H9 (cell line): ENCODE measurements at regions not wholly inside any gene's neighbourhood (a gene's known extent, or its start where the extent isn't known, plus 50 kb on each side); places are given as distances from the start of the nearest gene placed in this dataset.

Experiments
- DNase-seq: peaks from one replicate; pipeline ENCODE4 v3.0.0-alpha.2; 2017
- H2AFZ ChIP-seq: one replicate; pipeline ENCODE4 v1.6.1; 2013; ENCODE audit warnings: mild to moderate bottlenecking, low read length, control low read depth, moderate library complexity
- H2AK5ac ChIP-seq: 2 replicates; pipeline ENCODE4 v1.6.1; 2013; ENCODE audit warnings: low read length, control low read depth, mixed read lengths; ENCODE audit not compliant: insufficient read length
- H2BK120ac ChIP-seq: one replicate; pipeline ENCODE4 v1.6.1; 2013; ENCODE audit warnings: low read depth, mild to moderate bottlenecking, low read length, control low read depth, inconsistent platforms; ENCODE audit not compliant: poor library complexity, severe bottlenecking
- H2BK12ac ChIP-seq: 2 replicates; pipeline ENCODE4 v1.6.1; 2013; ENCODE audit warnings: low read length, control low read depth, mixed read lengths, low read depth; ENCODE audit not compliant: insufficient read length
- H2BK15ac ChIP-seq: 2 replicates; pipeline ENCODE4 v1.6.1; 2013; ENCODE audit warnings: low read depth, low read length, control low read depth
- H2BK20ac ChIP-seq: one replicate; pipeline ENCODE4 v1.6.1; 2013; ENCODE audit warnings: low read depth, mild to moderate bottlenecking, low read length, control low read depth, inconsistent platforms; ENCODE audit not compliant: poor library complexity, severe bottlenecking
- H2BK5ac ChIP-seq: 2 replicates; pipeline ENCODE4 v1.6.1; 2013; ENCODE audit warnings: low read length, control low read depth, mixed read lengths; ENCODE audit not compliant: insufficient read length
- H3K14ac ChIP-seq: 2 replicates; pipeline ENCODE4 v1.6.1; 2013; ENCODE audit warnings: low read length, control low read depth; ENCODE audit not compliant: insufficient read depth
- H3K18ac ChIP-seq: 2 replicates; pipeline ENCODE4 v1.6.1; 2013; ENCODE audit warnings: low read depth, mild to moderate bottlenecking, mixed read lengths, low read length, control low read depth; ENCODE audit not compliant: insufficient read length
- H3K23ac ChIP-seq: 2 replicates; pipeline ENCODE4 v1.6.1; 2013; ENCODE audit warnings: low read length, control low read depth, mixed read lengths, low read depth; ENCODE audit not compliant: insufficient read length
- H3K23me2 ChIP-seq: 2 replicates; pipeline ENCODE4 v1.6.1; 2013; ENCODE audit warnings: low read depth, mild to moderate bottlenecking, mixed read lengths, low read length, control low read depth; ENCODE audit not compliant: insufficient read length, poor library complexity, severe bottlenecking
- H3K27ac ChIP-seq: 2 replicates; pipeline ENCODE4 v1.5.1; 2013; ENCODE audit warnings: low read length, control low read depth, mixed read lengths, low read depth; ENCODE audit not compliant: insufficient read length
- H3K27me3 ChIP-seq: 2 replicates; pipeline ENCODE4 v1.6.1; 2013; ENCODE audit warnings: low read length, control low read depth, inconsistent platforms; ENCODE audit not compliant: insufficient read depth
- H3K4ac ChIP-seq: 2 replicates; pipeline ENCODE4 v1.6.1; 2013; ENCODE audit warnings: low read depth, mild to moderate bottlenecking, control low read depth, inconsistent platforms, low read length, moderate library complexity
- H3K4me1 ChIP-seq: 2 replicates; pipeline ENCODE4 v1.6.1; 2013; ENCODE audit warnings: low read length, control low read depth, inconsistent platforms; ENCODE audit not compliant: insufficient read depth
- H3K4me2 ChIP-seq: 2 replicates; pipeline ENCODE4 v1.6.1; 2013; ENCODE audit warnings: low read length, control low read depth, mixed read lengths; ENCODE audit not compliant: insufficient read length, insufficient read depth
- H3K56ac ChIP-seq: 2 replicates; pipeline ENCODE4 v1.6.1; 2013; ENCODE audit warnings: low read depth, mild to moderate bottlenecking, mixed read lengths, low read length, control low read depth; ENCODE audit not compliant: insufficient read length
- H3K79me1 ChIP-seq: 2 replicates; pipeline ENCODE4 v1.6.1; 2013; ENCODE audit warnings: low read depth, mild to moderate bottlenecking, moderate library complexity, low read length, control low read depth, inconsistent platforms; ENCODE audit not compliant: insufficient read depth, poor library complexity, severe bottlenecking
- H3K79me2 ChIP-seq: 2 replicates; pipeline ENCODE4 v1.6.1; 2013; ENCODE audit warnings: low read length, control low read depth, inconsistent platforms; ENCODE audit not compliant: insufficient read depth
- H3K9ac ChIP-seq: 2 replicates; pipeline ENCODE4 v1.6.1; 2013; ENCODE audit warnings: low read length, control low read depth, mixed read lengths; ENCODE audit not compliant: insufficient read length; ENCODE audit errors: extremely low read depth
- H3K9me3 ChIP-seq: one replicate; pipeline ENCODE4 v1.6.1; 2013; ENCODE audit warnings: low read depth, low read length, inconsistent platforms; ENCODE audit not compliant: control insufficient read depth
- H3T11ph ChIP-seq: one replicate; pipeline ENCODE4 v1.6.1; 2013; ENCODE audit warnings: mild to moderate bottlenecking, low read length, control low read depth, inconsistent platforms
- H4K20me1 ChIP-seq: one replicate; pipeline ENCODE4 v1.6.1; 2013; ENCODE audit not compliant: control insufficient read depth, insufficient read length, insufficient read depth
- H4K5ac ChIP-seq: 2 replicates; pipeline ENCODE4 v1.6.1; 2013; ENCODE audit warnings: low read depth, mild to moderate bottlenecking, mixed read lengths, low read length, control low read depth; ENCODE audit not compliant: insufficient read length
- H4K8ac ChIP-seq: replicated peaks from 2 replicates; pipeline ENCODE4 v1.6.1; 2013; ENCODE audit warnings: low read length, control low read depth, mixed read lengths, low read depth; ENCODE audit not compliant: insufficient read length
- H4K91ac ChIP-seq: 2 replicates; pipeline ENCODE4 v1.6.1; 2013; ENCODE audit warnings: low read depth, mild to moderate bottlenecking, moderate library complexity, mixed read lengths, low read length, control low read depth; ENCODE audit not compliant: insufficient read length
- H3K27ac Mint-ChIP-seq, 3 experiments: 2 replicates in 2 of 3; 3 replicates in 1 of 3; pipeline ENCODE4 v1.8.0; 2020 to 2021; ENCODE audit warnings: mixed read lengths in 3 of 3, mild to moderate bottlenecking in 1 of 3, moderate library complexity in 1 of 3
- H3K27me3 Mint-ChIP-seq: 2 replicates; pipeline ENCODE4 v1.8.0; 2021; ENCODE audit warnings: low read depth, mild to moderate bottlenecking, moderate library complexity, mixed read lengths
- H3K36me3 Mint-ChIP-seq, 3 experiments: 2 replicates in 2 of 3; 3 replicates in 1 of 3; pipeline ENCODE4 v1.8.0; 2020 to 2021; ENCODE audit warnings: low read depth in 3 of 3, mixed read lengths in 3 of 3; ENCODE audit not compliant: insufficient read depth in 1 of 3
- H3K4me1 Mint-ChIP-seq, 2 experiments: 2 replicates each; pipeline ENCODE4 v1.8.0; 2020; ENCODE audit warnings: mixed read lengths in 2 of 2
- H3K4me3 Mint-ChIP-seq, 2 experiments: 2 replicates in 1 of 2; 3 replicates in 1 of 2; pipeline ENCODE4 v1.8.0; 2020 to 2021; ENCODE audit warnings: mild to moderate bottlenecking in 2 of 2, mixed read lengths in 2 of 2, moderate library complexity in 1 of 2
- H3K9me3 Mint-ChIP-seq, 2 experiments: 2 replicates in 1 of 2; 3 replicates in 1 of 2; pipeline ENCODE4 v1.8.0; 2020; ENCODE audit warnings: mild to moderate bottlenecking in 2 of 2, mixed read lengths in 2 of 2, moderate library complexity in 1 of 2
- CTCF ChIP-seq: fragments of 200-600 bp; sonication (generic); conservative IDR thresholded peaks from 3 replicates; pipeline ENCODE4 v1.8.0; 2021; ENCODE audit warnings: antibody characterized with exemption, mild to moderate bottlenecking
- WGBS: extraction: QIAGEN DNeasy Blood & Tissue Kit; methylation state at CpG from one replicate; pipeline ENCODE4 v1.1.7; 2013; ENCODE audit warnings: missing lambda C conversion rate, low lambda C conversion rate, mixed read lengths; ENCODE audit not compliant: insufficient read length; ENCODE audit errors: extremely low coverage; 5-methylcytosine and 5-hydroxymethylcytosine counted together

- H3K4me1 ChIP-seq: no peaks in the 10 kb centered on the region
- H4K8ac ChIP-seq: no peak overlapping the region
- no peak overlapping the region for H3K14ac ChIP-seq
- no peak overlapping the region for H3K56ac ChIP-seq
- Mint-ChIP-seq H3K27ac (no peak overlapping the region), H3K4me1 (no peaks in the 10 kb centered on the region), H3K9me3 (peaks cover 42 to 49% of the 10 kb centered on the region in 2 experiments), H3K27me3 (no peaks in the 10 kb centered on the region), H3K36me3 (peaks cover 11 to 38% (median 22%) of the 10 kb centered on the region in 3 experiments), H3K4me3 (no peak overlapping the region)
- no peak overlapping the region for H3K27ac ChIP-seq
- no peaks in the 10 kb centered on the region for H4K20me1 ChIP-seq
- no peaks in the 10 kb centered on the region for H3K79me2 ChIP-seq
- no peak overlapping the region for H4K5ac ChIP-seq
- no peak overlapping the region for H2AFZ ChIP-seq
- no peaks in the 10 kb centered on the region for H3K23me2 ChIP-seq
- no peak overlapping the region for H2BK12ac ChIP-seq
- no peak overlapping the region for H2BK15ac ChIP-seq
- DNase-seq: no peak
- no peak overlapping the region for H4K91ac ChIP-seq
- H3K18ac ChIP-seq: no peak overlapping the region
- no CpG with 5 or more reads among the region's 1 CpG for WGBS
- H3K4ac ChIP-seq: no peak overlapping the region
- H2AK5ac ChIP-seq: no peak overlapping the region
- H2BK5ac ChIP-seq: no peak overlapping the region
- no peaks in the 10 kb centered on the region for H3K27me3 ChIP-seq
- H3T11ph ChIP-seq: no peak overlapping the region
- H3K4me2 ChIP-seq: no peak overlapping the region
- H2BK120ac ChIP-seq: no peak overlapping the region
- TF ChIP-seq CTCF: no peak
- H3K79me1 ChIP-seq: no peaks in the 10 kb centered on the region
- no peak overlapping the region for H3K9ac ChIP-seq
- H3K23ac ChIP-seq: no peak overlapping the region
- H3K9me3 ChIP-seq: no peaks in the 10 kb centered on the region
- H2BK20ac ChIP-seq: no peak overlapping the region
Measured at GRCh38 chr7:25444991-25445390, 216.7 kb upstream of the NPVF start.
